HG02798 (cell line): ENCODE measurements at regions not wholly inside any gene's neighbourhood (a gene's known extent, or its start where the extent isn't known, plus 50 kb on each side); places are given as distances from the start of the nearest gene placed in this dataset.
"Not testable (repeated sequence)": the region's sequence is repeated elsewhere in the genome, so short reads cannot be mapped to it uniquely, and the experiment has no call there.

ENCODE experiments used
- ATAC-seq: cut with Tn5 transposase; IDR thresholded peaks from one replicate; pipeline ENCODE4 v1.9.1; 2021; ENCODE audit warnings: mild to moderate bottlenecking; ENCODE audit not compliant: unreplicated experiment, poor library complexity

DNA sequence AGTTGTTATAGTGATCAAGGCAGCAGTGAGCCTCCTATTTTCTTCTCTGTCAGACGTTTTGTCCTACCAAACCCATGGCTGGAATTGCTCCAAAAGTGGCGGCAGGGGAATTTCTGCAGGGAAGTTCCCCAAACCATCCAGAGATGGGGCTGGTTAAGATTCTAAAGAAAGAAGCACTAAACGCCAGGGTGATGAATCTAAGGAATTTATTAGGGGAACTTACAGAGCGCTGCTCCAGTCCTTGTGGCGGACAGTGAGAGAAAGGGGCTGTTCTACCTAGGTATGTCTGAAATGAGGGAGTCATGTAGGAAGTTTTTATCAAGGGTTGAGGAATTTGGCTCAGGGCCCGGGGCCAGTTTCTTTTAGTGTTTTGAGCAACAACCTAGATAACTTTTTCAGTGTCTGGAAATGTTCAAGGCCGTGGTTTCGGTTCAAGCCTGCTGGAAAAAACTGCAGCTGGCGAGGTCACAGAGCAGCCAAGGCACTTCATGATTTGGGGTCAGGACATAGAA lies 222.4 kb upstream of the B3GALT2 start:
- no peak for ATAC-seq

DNA sequence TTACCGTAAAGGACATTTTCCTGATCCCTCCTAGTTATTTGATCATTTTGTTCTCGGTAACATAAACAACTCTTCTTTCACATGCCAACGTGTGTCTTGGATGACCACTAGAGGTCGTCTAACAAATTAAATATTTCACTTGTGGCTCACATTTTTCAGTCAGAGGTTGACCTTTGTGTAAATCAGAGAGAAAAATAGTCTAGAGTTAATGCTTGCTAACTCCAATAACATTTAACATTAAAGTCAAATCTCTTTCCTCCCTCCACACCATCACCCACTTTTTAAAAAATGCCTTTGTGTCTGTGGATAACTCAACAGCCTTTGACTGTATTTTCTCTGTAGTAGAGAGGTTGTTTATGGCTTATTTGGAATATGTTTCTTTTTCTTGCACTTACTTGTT lies 220.5 kb upstream of the B3GALT2 start:
- ATAC-seq = peak; percentile 70

DNA sequence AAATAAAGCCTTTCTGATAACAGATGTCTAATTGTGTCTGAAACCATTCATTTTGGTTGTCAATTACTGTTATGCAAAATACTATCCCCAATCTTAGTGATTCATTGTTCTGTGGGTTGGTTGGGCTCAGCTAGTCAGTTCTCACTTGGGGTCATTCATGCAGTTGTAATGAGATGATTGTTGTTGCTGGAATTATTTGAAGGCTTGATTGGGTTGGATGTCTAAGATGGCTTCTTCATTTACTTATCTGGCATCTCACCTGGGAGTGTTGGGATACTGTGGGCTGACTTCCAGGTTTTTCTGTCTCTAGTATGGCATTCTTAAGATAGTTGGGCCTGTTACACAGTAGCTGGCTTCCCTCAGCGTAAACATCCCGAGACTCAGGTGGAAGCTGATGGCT lies 217.8 kb upstream of the B3GALT2 start:
- ATAC-seq = no peak

DNA sequence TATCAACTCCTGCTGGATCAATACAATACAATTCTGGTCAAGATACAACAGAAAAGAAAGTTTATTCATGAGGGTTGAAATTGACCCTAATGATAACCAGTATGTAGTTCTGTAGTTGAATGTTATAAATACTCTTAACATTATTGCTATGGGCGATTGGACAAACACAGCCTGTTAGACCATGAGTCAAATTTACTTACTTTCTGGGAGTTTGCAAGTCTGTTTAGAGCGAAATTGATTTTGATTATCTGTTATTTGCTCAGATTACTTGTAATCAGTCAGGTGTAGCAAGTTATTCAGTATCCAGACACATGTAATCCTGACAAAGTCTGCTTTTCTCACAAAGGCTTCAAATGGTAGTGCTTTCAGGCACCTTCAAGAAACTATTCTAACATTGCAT lies 216.6 kb upstream of the B3GALT2 start:
- no peak for ATAC-seq

DNA sequence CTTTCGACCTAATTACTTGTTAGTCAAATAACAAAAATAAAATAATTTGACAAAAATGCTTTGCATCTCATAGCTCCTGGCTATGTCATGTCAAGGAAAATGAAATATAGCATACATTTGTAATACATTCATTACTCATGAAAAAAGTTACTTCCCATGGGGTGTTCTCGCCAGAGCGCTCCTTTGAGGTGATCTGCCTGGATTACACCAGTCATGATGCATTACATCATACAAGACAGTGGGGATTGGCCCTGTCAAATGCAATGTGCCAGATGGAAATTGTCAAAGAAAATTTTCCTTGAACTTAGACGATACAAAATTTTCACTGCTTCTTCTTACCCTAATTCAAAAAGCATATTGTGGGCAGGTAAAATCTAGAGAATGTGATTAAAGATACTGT lies 215.6 kb upstream of the B3GALT2 start:
- ATAC-seq = no peak

DNA sequence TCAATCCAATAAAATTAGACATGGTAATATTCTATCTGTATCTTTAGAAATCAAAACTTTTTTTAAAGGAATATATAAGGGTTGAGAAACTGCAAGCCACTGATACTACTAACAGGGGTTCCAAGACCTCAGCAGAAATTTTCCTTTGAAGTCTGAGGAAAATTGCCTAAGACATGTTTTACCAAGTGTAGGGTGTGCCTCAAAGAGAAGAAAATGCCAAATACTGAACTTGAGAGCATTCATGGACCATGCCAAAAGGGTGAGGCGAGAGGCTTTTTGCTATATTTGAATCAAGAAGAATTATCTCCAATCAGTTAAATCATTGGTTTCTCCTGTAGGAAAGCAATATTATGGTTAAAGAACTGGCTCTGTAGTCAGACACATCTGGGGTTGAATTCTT lies 207.9 kb upstream of the B3GALT2 start:
- ATAC-seq = no peak

DNA sequence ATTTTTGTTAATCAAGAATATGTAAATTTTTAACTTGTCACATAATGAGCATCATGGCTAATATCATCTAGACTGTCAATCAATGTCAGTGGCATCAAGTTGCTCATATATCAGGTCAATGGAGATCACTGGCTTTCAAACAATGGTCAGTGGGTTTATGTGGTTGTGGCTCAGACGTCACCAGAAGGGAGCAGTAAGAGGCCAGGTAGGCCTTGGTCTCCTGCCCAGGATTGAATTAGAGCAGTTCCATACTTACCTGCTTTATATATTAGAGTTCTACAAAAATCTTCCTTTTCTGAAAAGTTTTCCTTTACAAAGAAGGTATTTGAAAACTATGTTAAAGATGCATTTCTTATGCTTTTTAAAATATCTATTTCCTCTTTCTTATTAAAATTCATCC lies 206.3 kb upstream of the B3GALT2 start:
- ATAC-seq = no peak

DNA sequence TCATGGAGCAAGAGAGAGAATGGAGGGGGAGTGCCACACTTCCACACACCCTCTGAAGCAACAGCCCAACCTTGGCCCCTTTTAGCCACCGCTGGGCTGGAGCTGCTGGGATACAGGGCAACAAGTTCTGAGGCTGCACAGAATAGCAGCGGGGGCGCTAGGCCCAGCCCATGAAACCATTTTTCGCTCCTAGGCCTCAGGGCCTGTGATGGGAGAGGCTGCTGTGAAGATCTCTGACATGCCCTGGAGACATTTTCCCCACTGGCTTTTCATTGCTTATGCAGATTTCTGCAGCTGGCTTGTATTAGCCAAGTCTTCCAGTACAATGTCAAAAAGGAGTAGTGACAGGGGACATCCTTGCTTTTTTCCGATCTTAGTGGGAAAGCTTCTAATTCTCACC lies 202.3 kb upstream of the B3GALT2 start:
- ATAC-seq = no peak

DNA sequence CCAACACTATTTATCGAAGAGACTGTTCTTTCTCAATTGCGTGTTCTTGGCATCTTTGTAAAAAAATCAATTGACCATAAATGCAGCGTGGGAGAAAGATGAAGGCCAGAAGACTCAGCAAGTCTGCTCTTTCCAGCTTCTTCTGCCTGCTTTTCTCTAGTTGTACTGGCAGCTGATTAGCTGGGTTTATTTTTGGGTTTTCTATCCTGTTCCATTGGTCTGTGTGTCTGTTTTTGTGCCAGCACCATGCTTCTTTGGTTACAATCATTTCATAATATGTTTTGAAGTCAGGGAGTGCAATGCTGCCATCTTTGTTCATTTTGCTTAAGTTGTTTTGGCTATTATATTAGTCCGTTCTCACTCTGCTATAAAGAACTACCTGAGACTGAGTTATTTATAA lies 201.8 kb upstream of the B3GALT2 start:
- no peak for ATAC-seq

DNA sequence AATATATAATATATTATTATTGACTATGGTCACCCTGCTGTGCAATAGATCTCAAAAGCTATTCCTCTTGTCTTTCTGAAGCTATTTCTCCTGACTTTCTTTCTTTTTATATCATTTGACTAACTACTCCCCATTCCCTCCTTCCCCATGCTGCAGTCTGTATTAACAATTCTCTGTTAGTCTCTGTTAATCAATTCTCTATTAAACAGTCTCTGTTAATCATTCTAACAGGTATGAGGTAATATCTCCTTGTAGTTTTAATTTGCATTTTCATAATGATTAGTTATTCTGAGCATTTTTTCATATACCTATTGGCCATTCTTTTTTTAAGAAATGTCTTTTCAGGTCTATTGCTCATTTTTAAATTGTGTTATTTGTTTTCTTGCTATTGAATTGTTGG lies 201.0 kb upstream of the B3GALT2 start:
- ATAC-seq = no peak

DNA sequence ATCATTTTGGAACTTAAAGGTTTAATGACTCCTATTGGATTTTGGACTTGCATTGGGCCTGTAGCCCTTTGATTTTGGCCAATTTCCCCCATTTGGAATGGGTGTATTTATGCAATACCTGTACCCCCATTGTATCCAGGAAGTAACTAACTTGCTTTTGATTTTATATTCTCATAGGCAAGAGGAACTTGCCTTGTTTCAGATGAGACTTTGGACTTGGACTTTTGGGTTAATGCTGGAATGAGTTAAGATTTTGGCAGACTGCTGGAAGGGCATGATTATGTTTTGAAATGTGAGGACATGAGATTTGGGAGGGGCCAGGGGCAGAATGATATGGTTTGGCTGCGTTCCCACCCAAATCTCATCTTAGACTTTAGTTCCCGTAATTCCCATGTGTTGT lies 192.0 kb upstream of the B3GALT2 start:
- ATAC-seq = not testable (repeated sequence)

DNA sequence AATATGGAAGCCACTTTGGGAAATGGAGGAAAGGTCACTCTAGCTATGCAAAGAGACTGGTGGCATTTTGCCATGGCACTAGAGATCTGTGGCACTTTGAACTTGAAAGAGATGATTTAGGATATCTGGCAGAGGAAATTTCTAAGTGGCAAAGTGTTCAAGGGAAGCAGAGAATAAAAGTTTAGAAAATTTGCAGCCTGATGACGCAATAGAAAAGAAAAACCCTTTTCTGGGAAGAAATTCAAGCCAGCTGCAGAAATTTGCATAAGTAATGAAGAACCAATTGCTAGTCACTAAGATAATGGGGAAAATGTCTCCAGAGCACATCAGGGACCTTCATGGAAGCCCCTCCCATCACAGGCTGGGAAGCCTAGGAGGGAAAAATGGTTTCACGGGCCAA lies 191.1 kb upstream of the B3GALT2 start:
- ATAC-seq = no peak

DNA sequence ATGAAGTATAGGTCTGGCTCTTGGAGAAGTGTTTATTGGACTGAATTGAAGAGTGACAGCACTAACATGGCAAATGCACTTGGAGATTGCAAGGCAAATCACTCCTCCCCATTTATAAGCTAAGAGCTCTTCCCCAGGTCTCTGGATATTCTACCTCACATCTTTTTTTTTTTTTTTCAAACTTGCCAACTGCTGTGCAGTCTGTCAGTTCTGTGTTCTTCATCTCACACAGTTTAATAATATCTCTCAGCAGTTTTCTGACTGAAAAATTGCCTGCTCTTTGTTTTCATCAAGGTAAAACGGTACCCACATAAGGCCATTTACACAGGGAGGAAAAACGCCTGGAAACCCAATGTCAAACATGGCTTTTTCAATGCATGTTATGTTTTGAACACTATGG lies 186.1 kb upstream of the B3GALT2 start:
- no peak for ATAC-seq

DNA sequence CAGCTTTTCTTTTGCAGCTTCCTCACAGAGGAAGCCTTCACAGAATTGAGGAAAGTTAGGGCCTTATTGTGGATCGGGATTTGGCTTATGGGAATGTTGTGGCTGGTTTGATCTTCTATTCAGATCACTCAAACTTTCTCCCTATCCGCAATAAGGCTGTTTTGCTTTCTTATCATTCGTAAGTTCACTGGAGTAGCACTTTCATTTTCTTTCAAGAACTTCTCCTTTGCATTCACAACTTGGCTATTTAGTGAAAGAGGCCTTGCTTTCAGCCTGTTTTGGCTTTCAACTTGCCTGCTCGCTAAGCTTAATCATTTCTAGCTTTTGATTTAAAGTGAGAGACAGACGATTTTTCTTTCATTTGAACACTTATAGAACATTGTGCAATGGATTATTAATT lies 181.9 kb upstream of the B3GALT2 start:
- peak; percentile 83 for ATAC-seq

DNA sequence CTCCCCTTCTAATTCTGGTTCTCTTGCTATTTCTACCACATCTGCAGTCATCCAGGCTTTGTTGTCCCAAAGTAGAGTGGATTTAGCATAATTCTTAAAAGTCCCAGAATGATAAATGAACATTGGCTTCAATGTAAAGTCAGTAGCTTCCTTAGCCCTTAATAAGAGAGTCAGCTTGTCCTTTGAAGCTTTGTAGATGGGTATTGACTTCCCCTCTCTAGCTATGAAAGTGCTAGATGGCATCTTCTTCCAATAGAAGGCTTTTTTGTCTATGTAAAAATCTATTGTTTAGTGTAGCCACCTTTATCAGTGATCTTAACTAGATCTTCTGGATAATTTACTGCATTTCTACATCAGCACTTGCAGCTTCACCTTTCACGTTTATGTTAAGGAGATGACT lies 181.4 kb upstream of the B3GALT2 start:
- peak; percentile 22 for ATAC-seq

DNA sequence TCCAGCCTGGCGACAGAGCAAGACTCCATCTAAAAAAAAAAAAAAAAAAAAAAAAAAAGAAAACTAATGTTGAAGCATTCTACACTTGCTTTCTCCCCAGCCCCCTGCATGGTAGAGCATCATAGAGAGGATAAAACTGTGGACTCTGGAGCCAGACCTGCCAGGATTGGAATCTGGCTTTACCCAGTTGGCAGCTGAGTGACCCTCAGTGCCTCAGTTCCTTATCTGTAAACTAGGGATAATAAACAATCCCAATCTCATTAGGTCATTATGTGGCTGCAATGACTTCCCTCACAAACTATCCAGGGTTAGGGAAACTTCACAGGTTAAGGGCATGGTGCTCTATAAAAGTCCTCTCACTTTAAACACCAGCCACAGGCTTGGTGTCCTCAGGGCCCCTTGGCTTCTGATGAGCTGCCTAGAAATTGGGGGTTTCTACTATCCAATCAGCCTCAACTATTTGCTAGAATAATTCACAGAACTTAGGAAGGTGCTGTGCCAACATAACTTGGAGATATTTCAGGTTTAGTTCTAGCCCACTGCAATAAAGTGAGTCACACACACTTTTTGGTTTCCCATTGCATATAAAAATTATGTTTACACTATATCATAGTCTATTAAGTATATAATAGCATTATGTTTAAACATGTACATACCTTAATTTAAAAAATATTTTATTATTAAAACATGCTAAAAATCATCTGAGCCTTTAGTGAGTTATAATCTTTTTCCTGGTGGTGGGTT lies 180.5 kb upstream of the B3GALT2 start:
- no peak for ATAC-seq

DNA sequence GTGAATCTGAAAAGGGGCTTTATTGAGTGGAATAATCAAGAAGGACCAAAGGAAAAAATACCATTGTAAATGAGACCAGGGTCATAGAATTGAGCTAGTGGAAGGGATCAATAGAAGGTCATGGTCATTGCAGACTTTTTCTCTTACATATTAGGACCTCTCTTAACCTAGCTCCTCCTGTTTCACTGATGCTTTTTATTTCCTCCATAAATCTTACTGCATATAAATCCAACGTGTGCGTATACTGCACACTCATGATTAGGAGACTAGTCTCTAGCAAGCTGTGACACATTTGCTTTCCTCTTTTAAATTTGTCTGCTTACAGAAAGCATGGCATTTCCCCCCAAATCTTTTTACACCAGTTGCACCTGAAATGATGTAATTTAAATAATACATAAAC lies 179.6 kb upstream of the B3GALT2 start:
- ATAC-seq = no peak

DNA sequence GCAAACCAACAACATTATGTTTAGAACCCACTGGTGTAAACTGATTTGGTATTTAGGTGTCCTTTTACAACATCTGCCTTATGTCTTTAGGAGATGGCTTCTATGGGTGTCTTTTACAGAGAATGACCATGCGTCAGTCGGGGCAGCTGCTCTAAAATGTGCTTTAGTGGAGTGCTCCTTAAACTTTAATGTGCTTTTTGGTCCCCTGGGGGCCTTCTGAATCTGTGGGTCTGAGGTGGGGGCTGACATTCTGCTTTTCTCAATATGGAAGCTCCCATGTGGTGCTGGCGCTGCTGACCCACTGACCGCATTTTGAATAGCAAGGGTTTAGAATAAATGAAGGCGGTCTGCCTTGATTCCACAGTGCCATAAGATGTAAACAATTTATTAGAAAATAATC lies 173.2 kb upstream of the B3GALT2 start:
- no peak for ATAC-seq

DNA sequence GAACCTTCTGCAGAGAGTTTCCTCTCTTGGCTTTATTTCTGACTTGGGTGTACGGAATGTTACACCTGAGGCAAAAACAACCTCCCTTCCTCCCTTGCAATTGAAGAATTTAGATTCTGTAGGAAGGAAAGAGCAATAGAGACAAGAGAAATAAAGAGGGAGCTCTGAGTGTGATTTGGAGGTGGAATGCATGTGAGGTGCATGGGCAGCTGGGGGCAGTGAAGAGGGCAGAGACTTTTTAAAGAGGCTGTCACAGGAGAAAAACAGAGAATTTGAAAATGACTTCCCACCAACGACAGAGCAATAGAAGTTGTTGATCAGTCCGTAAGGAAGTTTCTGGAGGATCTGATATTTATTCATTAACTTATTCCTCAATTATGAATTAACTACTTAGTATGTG lies 172.0 kb upstream of the B3GALT2 start:
- no peak for ATAC-seq

DNA sequence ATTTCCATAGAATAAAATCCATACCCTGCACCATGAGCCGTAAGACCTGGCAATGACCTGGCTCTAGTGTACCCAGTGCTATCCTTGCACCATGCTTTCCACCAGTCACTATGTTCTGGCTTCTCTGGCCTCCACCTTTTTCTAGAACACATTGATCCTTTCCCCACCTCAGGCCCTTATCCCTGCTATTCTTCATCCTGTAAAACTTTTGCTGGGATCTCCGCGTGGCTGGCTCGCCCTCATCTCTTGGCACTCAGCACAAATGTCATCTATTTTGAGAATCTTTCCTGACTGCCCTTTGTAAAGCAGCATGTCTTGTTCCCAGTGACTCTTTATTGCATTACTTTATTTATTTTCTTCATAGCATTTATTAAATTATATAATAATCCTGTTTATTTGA lies 169.8 kb upstream of the B3GALT2 start:
- ATAC-seq = no peak

DNA sequence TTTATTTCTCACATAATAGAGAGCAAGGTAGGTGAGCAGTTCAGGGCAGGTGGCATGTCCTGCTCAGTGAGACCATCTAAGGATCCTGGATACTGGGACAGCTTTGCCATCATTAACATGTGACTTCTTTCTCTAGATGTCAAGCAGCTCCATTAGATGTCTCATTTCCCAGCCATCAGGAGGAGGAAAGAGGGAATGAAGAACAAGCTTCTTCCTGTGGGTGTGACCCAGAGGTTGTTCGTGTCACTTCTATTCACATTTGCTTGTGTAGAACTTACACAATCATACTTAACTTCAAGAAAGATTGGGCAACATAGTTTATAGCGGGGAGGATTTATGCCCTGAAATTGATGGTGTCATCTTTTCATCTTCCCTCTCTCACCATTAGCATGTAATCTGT lies 169.2 kb upstream of the B3GALT2 start:
- ATAC-seq = no peak

DNA sequence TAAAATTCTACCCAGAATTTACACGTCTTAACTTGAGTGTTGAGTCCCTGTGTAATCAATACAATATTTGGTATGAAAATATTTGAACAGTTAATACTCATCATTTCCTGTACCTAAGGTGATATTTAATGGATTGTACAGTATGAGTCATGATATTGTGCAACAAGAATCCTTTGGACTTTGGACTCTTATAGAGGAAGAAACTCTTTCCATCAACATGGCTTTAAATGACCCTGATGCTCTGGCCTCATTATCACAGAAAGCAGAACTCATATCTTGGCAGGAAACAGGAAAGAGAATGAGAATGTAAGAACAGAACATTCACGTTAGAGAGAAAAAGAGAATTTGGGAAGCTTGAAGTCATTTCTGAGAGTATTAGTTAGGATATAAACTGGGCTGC lies 168.8 kb upstream of the B3GALT2 start:
- ATAC-seq = no peak
